Fibroblast of skin of right biceps (primary cell): ENCODE measurements at regions not wholly inside any gene's neighbourhood (a gene's known extent, or its start where the extent isn't known, plus 50 kb on each side); places are given as distances from the start of the nearest gene placed in this dataset.
"Not testable (repeated sequence)": the region's sequence is repeated elsewhere in the genome, so short reads cannot be mapped to it uniquely, and the experiment has no call there.

ENCODE experiments used
- DNase-seq: peaks from one replicate; pipeline ENCODE4 v3.0.0-alpha.2; 2013

- DNase-seq = no peak
Measured at GRCh38 chr1:58836408-58836807, 52.6 kb upstream of the JUN start.

DNA sequence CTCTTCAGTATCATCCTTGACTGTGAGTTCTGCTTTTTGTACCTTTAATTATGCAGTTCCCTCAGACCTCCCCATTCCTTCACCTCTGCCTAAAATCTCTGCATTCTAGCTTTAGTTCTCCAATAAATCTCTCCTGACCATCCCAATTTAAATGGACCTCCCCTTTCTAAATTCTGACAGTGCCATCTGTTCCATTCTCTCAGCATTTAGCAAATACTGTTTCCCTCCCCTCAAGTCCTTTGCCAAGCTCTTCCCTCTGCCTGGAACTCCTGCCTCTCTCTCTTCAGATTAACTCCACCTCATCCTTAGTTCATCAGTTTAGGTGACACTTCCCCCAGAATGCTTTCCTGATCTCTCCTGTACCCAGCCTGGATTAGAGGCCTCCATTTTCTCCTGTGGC, 54.0 kb upstream of the JUN start:
- no peak for DNase-seq

- DNase-seq = peak; percentile 18
Measured at GRCh38 chr1:58839147-58839795, 55.4 kb upstream of the JUN start.

- DNase-seq = peak; percentile 72
Measured at GRCh38 chr1:58839846-58840835, 56.3 kb upstream of the JUN start.

DNA sequence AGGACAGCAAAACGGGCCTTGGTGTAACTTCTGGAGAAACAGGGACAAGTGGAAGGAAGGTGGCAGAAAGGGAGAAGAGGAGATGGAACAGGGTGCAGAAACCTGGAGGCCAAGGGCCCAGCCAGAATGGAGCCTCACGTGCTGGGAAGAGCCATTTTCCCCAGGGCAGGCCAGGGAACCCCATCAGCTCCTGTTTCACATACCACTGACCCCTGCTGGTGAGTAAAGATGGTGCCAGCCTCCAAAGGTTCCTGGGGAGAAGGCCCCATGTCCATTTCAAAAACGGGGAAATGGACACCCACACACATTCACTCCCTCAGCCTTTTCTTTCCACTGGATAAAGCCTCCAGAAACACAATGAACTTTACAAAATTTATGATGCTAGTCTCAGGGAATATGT, 57.6 kb upstream of the JUN start:
- DNase-seq = no peak

DNA sequence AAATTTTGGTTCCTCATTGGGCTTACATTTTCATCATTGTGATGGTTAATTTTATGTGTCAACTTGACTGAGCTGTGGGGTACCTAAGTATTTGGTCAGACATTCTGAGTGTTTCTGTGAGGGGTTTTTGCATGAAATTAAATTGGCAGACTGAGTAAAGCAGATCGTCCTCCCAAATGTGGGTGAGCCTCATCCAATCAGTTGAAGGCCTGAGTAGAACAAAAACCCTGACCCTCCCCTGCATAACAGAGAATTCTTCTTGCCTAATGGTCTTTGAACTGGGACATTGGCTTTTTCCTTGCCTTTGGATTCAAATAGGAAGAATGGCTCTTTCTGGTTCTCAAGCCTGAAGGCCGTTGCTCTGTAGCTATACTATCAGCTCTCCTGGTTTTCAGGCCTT, 59.1 kb upstream of the JUN start:
- DNase-seq = no peak

DNA sequence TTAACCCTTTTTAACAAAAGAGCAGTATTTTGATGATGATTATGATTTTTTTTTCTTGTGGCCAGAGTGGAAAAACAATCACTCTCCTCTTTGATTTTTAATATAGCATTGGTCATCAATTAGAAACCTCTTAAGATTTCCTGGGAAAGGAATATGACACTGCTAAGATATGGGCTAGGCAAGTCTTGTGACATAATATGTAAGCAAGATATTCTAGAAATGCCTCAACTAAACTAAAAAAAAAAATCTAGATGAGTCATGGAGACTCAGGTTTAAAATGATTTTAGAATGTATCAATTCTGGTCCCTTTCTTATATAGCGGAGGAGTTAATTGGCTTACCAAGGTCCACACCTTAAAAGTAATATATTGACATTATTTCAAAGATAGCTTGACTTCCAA, 60.3 kb upstream of the JUN start:
- peak; percentile 42 for DNase-seq

DNA sequence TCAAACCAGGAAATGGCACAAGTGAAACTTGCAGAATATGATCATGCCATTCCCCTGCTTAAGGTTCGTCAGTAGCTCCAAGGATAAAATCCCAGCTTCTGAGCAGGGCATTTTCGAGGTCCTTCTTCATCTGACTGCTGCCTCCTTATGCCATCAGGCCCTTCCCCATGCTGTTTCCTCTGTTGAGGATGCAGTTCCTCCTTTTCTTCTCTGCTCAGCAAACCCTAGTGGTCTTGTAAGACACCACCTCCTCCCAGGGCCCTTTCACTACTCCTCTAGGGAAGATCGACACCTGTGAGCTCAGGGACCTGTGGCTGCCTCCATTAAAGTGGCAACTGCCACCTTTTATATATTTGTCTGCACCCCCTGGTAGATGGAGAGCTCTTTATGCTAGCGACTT, 62.1 kb upstream of the JUN start:
- DNase-seq = no peak

GRCh38 chr1:58848818-58849411, 65.1 kb upstream of the JUN start:
- DNase-seq = peak; percentile 100

- DNase-seq = no peak
Measured at GRCh38 chr1:58849551-58849950, 65.7 kb upstream of the JUN start.

- DNase-seq = peak; percentile 77
Measured at GRCh38 chr1:58850636-58851035, 66.8 kb upstream of the JUN start.

GRCh38 chr1:58852731-58853485, 69.1 kb upstream of the JUN start:
- no peak for DNase-seq

DNA sequence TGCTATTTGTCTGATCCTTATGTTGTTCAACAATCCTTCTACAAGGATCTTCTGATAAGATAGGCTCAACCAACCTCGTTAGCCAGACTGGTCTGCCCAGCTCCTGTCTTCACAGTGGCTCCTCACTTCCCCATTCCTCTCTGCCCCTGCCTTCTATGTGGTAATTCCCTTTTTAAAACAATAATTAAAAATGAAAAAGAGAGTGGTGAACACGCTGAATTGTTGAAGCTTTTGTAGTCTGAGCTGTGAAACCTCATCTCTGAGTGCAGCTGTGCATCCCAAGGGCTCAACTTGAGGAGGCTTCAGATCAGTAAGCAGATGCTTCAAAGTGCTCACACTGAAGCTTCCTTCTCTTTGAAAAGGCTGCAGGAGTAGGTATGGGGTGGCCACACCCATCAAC, 70.7 kb upstream of the JUN start:
- no peak for DNase-seq

DNA sequence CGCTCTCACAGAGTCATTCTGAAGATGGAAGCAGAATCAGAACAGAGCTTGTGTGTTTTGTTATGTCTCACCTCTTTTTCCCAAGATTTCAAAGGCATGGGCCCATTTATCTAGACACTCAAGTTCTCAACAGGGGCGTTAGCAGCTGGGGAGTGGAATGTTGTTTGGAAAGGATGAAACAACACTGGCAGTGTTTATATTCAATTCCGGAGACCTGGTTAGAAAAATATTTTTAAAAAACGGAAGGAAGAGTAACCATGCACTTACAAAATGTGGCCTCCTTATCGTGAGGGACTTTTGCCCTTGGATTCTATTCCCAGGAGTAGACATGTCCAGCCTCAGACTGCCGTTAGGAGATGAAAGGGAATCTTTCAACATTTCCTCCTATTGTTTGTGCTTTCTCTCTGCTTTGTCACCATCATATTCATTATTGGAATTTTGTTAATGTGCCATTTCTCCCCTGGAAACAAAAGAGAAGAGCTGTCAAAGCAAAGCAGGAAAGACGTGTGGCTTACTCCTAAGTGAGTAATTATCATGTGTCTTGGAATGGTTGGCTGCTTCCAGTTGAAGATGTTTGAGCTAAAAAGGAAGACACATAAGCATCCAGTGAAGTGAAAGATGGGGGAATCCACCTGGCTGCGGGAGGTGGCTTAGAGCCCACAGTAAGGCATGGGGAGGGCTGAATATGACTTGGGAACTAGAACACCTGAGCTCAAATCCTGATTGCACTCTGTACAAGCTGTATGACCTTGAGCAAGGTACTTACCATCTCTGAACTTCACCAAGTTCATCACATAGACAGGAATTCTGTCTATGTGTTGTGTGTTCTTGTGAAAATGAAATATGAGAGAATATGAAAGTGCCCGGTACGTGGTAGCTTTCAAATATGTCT, 71.7 kb upstream of the JUN start:
- no peak for DNase-seq

DNA sequence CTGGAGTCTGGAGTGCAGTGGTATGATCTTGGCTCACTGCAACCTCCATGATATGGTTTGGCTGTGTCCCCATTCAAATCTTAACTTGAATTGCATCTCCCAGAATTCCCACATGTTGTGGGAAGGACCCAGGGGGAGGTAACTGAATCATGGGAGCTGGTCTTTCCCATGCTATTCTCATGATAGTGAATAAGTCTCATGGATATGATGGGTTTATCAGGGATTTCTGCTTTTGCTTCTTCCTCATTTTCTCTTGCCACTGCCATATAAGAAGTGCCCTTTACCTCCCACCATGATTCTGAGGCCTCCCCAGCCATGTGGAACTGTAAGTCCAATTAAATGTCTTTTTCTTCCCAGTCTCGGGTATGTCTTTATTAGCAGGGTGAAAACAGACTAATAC, 72.4 kb upstream of the JUN start:
- not testable (repeated sequence) for DNase-seq

GRCh38 chr1:58857680-58858673, 74.1 kb upstream of the JUN start:
- DNase-seq = no peak

- no peak for DNase-seq
Measured at GRCh38 chr1:58859769-58860485, 76.1 kb upstream of the JUN start.

GRCh38 chr1:58861076-58861475, 77.2 kb upstream of the JUN start:
- DNase-seq = no peak

- DNase-seq = peak; percentile 35
Measured at GRCh38 chr1:58861506-58861905, 77.7 kb upstream of the JUN start.
